RCC 7860 (cell line): ENCODE measurements at regions not wholly inside any gene's neighbourhood (a gene's known extent, or its start where the extent isn't known, plus 50 kb on each side); places are given as distances from the start of the nearest gene placed in this dataset.
"Not testable (repeated sequence)": the region's sequence is repeated elsewhere in the genome, so short reads cannot be mapped to it uniquely, and the experiment has no call there.

Experiments
- DNase-seq: peaks from one replicate; pipeline ENCODE4 v3.0.0-alpha.2; 2015; ENCODE audit warnings: low spot score
- FAIRE-seq: peaks from 2 replicates; lab custom pipeline; 2012; peaks lifted over from hg19 to GRCh38; lab: Jason Lieb, UNC

- no peak for DNase-seq
- no peak for FAIRE-seq
These were observed 100.4 kb upstream of the SEMA3D start for GRCh38 chr7:85287106-85287825.

GRCh38 chr7:85286446-85286845 is 99.6 kb upstream of the SEMA3D start:
- FAIRE-seq (no peak), DNase-seq (no peak)

- DNase-seq (no peak), FAIRE-seq (no peak)
These were observed 98.7 kb upstream of the SEMA3D start for GRCh38 chr7:85285527-85285926.

- FAIRE-seq (no peak), DNase-seq (no peak)
These were observed 88.3 kb upstream of the SEMA3D start for GRCh38 chr7:85275204-85275603.

GRCh38 chr7:85274454-85274853 is 87.6 kb upstream of the SEMA3D start:
- DNase-seq (no peak), FAIRE-seq (no peak)

- no peak for FAIRE-seq
These were observed 76.0 kb upstream of the SEMA3D start for GRCh38 chr7:85262891-85263290.

GRCh38 chr7:85261336-85261735 is 74.5 kb upstream of the SEMA3D start:
- DNase-seq (no peak), FAIRE-seq (no peak)

More at GRCh38 chr7:85262891-85263290, 76.0 kb upstream of the SEMA3D start:
- no peak for DNase-seq

GRCh38 chr7:85249787-85250186 is 62.9 kb upstream of the SEMA3D start:
- FAIRE-seq, DNase-seq: not testable (repeated sequence)

- DNase-seq, result no peak
- no peak for FAIRE-seq
These were observed 52.3 kb upstream of the SEMA3D start for GRCh38 chr7:85239109-85239508.

- no peak for FAIRE-seq
- DNase-seq, result no peak
These were observed 50.9 kb upstream of the SEMA3D start for GRCh38 chr7:85237721-85238120.
